Cardiac septum (tissue), 1 donor: ENCODE measurements at regions not wholly inside any gene's neighbourhood (a gene's known extent, or its start where the extent isn't known, plus 50 kb on each side); places are given as distances from the start of the nearest gene placed in this dataset.

ENCODE experiments used
- DNase-seq: peaks from one replicate; pipeline ENCODE4 v3.0.0-alpha.2; 2020; ENCODE audit warnings: low spot score
- intact Hi-C: fragments of 100-400 bp; cut with DNase I; formaldehyde crosslinking; loops from one replicate; pipeline ENCODE4 v1.14.0; 2022
- donor health status: DM: no; HTN: no; CAD: no.

DNA sequence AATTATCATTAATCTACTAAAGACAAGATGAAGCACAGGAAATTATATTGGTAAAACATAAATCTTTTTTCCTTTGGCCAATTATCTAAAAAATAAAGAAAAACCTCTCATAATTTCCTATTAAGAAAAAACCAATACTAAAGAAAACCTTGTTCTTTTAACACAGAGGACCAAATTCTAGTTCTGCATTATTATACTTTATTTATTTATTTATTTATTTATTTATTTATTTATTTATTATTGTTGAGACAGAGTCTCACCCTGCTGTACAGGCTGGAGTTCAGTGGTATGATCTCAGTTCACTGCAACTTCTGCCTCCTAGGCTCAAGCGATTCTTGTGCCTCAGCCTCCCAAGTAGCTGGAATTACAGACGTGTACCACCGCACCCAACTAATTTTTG lies 377.8 kb upstream of the ADAMTS16 start:
- no peak for DNase-seq
- intact Hi-C loops, result no loop called here

DNA sequence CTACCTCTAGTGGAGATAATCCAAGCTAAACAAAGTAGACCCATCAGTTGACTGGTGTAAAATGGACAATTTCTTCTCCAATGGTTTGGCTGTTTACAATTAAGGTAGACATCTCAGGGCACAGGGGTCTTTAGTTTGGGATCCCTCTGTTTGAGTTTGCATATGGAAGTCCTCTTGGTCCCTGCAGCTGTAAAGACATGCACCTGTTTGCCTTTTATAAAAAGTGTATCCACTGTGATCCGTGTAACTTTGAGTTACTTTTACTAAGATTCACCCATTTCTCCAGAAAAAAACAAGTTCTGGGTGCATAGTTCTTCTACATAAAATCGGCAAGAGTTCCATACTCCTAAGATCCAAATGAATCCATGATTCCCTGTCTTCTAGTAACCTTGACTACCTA lies 374.7 kb upstream of the ADAMTS16 start:
- intact Hi-C loops, result no loop called here

DNA sequence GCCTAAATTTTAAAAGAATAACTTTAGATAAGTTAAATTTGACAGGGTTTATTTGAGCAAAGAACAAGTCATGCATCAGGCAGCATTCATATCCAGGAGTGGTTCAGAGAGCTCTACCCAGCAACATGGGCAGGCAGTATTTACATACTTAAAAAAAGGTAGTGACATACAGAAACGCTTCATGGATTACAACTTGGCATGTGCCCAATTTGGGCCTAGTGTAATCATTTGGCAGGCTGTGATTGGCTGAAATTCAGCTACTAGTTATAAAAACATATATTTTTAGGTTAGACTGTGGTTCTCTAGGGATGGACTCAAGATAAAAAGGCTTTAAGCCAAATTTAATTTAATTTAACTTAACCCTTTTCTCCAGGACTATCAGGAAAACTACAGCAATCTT lies 374.0 kb upstream of the ADAMTS16 start:
- intact Hi-C loops, result no loop called here
- DNase-seq, result no peak

More for the DNA sequence above, 374.7 kb upstream of the ADAMTS16 start:
- no peak for DNase-seq

DNA sequence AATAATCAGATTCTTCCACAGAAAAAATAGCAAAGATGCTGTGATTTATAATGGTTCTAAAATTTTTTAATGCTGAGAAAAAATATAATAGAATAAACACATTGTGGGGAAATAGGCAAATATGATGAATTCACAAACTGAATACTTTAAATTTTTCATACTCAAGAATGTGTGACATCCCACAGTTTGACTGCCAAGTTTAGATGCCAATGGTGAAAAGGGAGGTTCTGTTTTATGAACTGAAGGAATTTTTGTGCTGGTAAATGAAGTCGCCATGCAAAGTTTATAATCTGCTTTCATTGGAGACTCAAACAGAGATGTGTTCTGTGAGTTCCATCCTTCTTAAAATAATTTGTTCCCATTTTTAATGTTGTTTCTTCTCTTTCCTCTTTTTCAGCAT lies 367.5 kb upstream of the ADAMTS16 start:
- intact Hi-C loops, result no loop called here

DNA sequence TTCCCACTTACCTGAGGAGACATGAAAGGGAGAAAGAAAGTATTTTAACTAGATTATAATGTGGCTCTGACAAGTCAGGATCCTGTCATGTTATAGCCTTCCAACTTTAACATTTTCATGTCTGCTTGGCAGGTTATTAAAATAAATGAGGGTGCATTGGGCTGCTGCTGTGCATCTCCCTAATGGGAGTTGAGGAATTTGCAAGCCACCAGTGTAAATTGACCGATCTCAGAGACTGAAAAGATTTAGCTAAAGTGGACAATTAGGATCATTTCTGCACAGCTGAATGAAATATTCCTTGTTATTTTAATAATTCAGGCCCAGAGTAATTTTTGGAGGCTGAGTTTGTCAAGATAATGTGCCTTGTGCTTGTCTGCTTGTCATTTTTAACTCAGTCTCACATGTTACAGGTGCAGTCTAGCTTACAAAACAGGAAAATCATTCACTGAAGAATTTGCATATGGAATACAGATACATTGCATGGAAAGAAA lies 366.3 kb upstream of the ADAMTS16 start:
- no peak for DNase-seq
- intact Hi-C loops, result no loop called here

More for the DNA sequence above, 367.5 kb upstream of the ADAMTS16 start:
- no peak for DNase-seq

DNA sequence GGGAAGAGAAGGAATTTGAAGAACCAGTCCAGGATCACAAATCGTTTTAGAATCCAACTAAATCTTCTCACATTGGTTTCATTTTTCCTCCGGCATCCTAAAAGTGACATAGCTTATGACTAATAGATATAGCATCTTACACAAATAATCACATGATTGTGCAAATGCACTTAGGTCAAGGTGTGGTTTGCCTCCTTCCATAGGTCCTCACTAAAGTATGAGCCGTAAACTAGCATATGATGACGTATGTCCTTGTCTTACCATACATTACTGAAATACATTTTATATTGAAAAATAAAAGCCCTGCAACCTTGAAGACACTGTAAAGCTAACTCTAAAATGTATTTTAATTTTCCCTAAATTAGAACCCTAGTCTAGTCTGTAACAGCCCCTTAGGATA lies 362.7 kb upstream of the ADAMTS16 start:
- DNase-seq, result no peak
- intact Hi-C loops, result no loop called here

DNA sequence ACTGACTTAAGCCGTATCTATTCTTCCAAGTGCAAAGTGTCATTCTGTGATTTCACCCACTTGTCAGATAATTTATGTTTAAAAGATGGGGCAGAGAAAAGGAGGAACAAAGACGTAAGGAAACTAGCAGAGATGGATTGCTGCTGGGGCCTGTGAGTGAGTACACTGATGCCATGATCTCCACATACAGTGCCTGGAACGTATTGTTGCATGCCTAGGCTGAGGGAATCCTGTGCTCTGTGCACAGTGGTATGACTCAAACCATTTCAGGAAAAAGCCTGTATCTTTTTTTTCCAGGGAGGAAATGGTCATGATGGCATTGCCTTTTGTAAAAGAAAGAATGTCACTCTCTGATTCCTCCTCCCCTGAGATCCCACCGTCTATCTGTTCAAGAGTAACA lies 359.5 kb upstream of the ADAMTS16 start:
- no peak for DNase-seq
- intact Hi-C loops, result no loop called here

DNA sequence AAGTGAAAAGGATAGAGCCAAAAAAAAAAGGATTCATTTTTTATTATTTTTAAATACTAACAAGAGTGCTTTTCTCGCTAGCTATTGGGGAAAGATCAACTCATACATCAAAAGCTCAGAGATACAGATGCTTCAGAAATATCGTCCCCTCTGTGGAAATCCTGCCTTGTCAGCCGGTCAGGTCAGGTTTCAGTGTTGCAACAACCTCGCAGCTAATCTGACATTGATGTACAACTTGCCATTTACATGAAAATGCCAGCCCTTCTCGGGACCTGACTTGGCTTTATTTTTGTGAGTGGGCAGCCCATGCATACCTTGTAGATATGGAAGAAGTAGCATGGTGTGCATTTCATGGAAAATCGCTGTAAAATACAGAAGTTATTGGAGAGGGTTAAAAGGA lies 358.8 kb upstream of the ADAMTS16 start:
- no peak for DNase-seq
- intact Hi-C loops, result no loop called here

DNA sequence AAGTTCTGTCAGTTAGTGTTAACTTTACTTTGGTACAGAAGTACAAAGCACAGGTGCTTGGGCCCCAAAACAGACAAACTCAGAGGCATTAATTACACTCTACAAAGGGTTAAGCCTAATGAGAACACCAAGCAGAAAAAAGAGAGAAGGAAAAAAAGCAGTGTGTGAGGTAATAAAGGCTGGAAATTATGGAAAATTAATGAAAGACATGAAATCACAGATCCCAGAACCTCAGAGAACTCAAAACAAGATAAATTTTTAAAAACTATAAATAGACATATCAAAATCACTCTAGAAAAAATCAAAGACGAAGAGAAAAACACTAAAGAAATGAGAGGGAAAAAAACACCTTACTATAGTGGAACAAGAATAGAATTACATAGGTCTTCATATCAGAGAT lies 354.2 kb upstream of the ADAMTS16 start:
- DNase-seq, result no peak
- intact Hi-C loops, result no loop called here

DNA sequence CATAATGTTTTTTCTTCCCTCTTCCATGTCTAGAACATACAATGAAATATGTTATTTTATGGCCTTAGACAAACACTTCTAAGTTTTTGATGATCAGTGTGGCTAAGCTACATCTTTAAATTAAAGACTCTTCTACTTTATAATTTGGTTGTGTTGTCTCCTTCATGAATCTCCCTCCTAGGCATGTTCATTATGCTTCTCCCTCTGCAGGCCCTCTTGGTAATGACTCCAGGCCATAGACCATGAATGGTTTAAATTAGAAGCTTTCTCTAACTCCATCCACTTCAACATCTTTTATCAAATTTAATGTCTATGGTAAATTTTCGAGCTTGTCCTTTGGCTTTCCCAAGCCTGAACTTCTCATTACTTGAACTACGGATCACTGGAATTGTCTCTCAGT lies 342.7 kb upstream of the ADAMTS16 start:
- intact Hi-C loops, result no loop called here
- no peak for DNase-seq

DNA sequence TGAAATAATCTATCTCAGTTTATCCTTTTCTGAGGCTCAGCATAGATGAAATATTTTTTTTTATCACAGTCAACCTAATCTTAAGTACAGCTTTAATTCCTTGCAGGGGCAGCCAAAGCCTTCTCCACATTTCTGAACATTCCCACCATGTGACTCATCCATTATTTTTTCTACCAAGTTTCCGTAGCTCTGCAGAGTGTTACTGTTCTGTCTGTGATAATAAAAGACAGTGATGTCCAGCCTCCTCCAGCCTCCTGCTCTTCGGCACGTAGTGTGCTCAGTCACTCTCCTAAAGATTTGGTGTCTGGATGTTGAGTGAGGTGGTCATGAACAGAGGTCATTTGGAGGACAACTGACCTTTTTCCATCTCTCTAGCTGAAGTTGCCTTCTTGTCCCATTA lies 338.1 kb upstream of the ADAMTS16 start:
- DNase-seq, result no peak
- intact Hi-C loops, result no loop called here

DNA sequence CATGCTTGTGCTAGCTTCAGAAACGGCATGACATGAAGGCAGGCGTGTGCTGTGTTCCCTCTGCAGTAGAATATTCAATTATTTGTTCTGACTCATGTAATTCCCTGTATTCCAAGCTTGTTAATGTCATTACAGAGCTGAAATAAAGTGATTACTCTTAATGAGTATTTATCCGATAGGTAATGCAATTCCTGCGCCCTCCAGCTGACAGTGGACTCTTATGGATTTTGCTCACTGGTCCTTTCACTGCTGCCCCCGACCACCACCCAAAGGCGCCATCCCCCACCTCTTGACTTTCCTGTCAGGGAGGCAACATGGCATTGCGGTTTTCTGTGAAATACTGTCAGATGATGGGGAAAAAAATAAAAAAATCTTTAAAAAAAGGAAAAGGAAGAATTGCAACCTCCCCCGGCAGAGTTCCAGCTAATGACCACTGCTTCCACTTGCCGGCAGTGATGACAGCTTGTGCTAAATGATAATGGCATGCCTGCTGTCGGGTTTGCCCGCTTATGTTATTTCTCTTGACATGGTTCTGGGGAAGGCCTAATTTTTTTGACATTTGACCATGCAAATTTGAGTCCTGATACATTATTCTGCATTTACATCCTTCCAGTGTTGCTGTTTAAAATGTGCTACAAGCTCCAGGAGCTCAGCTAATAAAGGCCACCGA lies 335.3 kb upstream of the ADAMTS16 start:
- no peak for DNase-seq
- intact Hi-C loops, result no loop called here

DNA sequence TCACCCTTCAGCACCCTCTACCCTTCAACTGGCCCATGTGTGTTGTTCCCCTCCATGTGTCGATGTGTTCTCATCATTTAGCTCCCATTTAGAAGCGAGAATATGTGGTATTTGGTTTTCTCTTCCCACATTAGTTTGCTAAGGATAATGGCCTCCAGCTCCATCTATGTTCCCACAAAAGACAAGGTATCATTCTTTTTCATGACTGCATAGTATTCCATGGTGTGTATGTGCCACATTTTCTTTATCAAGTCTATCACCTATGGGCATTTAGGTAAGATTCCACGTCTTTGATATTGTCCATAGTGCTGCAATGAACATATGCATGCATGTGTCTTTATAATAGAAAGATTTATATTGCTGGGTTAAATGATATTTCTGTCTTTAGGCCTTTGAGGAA lies 325.1 kb upstream of the ADAMTS16 start:
- intact Hi-C loops, result no loop called here

DNA sequence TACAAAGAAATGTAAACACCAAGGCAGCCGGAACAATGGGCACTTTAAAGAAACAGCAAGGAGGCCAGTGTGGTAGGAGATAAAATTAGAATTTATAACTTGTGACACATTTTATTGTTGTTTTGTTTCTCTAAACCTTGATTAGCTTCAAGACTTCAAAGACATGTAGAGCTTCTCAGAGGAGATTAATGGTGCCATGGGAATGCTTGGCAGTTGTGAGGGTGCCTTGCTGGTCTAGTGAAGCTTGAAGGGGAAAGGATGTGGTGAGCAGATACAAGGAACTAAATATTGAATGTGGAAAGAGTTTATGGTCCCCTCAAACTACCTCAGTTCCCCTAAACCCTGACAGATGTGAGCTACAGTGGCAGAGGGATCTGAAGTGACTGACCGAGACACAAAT lies 322.4 kb upstream of the ADAMTS16 start:
- intact Hi-C loops, result no loop called here
- DNase-seq, result no peak

More for the DNA sequence above, 325.1 kb upstream of the ADAMTS16 start:
- DNase-seq, result no peak

DNA sequence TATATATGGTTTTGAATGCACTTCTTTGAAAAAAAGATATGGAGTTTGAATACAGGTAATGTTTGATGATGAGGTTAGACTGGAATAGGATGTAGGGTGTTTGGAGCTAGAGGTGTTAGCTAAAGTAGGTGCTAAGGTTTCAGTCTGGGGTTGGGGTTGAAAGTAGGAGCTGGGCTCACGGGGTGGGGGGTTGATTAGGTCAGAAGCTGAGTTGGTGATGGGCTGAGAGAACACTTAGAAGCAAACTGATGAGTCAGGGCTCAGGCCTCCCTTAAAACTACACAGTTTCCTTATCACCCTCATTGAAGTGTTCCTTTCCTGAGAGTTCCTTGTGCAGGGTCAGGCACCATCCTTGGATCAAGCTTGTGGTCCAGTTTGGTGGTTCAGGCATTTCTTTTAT lies 308.8 kb upstream of the ADAMTS16 start:
- no peak for DNase-seq
- intact Hi-C loops, result no loop called here

DNA sequence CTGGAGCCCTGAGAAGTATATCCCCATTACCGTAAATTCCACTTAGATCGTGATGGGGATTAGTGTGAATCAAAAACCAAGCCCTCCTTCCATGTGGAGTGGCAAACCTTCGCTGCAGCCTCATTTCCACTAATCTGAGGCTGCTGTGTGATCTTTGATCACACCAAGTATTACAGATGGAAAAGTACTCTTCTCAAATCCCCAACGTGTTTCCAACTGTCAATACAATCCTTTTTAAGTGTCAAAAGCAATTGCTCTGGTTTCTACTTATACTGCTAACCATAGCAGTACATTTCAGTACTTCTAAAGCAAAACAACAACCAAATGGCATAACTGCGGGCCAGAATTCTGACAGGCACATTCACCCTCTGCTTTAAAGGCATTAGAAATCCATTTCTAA lies 307.7 kb upstream of the ADAMTS16 start:
- no peak for DNase-seq
- intact Hi-C loops, result no loop called here

DNA sequence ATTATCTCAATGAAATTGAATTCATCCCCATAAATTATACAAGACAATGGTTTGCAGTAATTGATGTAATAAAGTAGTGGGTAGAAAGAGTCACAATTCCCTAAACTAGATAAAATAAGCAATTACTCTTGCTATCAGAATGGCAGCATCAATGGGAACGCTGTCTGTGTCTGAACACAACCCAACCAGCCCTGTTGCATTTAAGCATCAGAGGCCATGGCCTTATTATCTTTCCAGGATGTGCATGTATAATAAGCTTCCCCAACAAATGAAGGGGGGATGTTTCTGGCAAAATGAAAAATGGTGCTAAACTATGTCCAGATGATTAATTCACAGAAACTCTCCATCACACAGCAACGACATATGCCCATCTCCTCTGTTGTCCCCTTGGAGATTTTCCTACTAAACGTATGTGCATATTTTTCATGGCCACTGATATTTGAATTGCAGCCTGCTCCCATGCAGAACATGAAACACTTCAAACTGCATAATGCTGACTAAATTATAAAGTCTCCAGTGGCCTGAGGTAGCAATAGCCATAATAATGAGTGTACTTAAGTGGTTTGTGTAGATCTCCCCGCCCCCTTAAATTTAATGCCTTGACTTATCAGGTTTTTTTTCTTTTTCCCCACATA lies 306.9 kb upstream of the ADAMTS16 start:
- intact Hi-C loops, result no loop called here
- no peak for DNase-seq

DNA sequence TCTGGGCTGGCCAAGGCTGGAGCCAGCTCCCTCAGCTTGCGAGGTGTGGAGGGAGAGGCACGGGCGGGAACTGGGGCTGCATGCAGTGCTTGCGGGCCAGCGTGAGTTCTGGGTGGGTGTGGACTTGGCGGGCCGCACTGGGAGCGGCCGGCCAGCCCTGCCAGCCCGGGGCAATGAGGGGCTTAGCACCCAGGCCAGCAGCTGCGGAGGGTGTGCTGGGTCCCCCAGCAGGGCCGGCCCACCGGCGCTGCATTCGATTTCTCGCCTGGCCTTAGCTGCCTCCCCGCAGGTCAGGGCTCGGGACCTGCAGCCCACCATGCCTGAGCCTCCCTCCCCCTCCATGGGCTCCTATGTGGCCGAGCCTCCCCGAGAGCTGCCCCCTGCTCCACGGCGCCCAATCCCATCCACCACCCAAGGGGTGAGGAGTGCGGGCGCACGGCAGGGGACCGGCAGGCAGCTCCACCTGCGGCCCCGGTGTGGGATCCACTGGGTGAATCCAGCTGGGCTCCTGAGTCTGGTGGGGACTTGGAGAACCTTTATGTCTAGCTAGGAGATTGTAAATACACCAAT lies 302.6 kb upstream of the ADAMTS16 start:
- intact Hi-C loops, result no loop called here
- no peak for DNase-seq

DNA sequence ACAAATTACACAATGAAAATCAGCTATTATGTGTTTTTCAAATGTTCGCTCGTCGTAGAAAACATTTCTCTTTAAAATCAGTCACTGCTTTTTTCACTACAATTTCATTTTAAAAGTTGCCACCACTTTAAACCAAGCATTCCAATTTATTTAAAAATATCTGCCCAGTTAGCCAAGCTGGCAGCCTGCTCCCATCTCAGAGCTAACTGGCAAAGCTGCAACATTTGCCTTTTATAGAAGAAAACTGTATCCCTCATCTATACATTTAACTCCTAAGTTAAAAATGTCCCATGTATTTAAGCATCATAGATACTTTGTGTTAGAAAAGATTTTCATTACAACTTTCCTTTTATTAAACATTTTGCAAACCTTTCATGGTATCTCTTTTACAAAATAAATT lies 294.9 kb upstream of the ADAMTS16 start:
- no peak for DNase-seq
- intact Hi-C loops, result no loop called here

DNA sequence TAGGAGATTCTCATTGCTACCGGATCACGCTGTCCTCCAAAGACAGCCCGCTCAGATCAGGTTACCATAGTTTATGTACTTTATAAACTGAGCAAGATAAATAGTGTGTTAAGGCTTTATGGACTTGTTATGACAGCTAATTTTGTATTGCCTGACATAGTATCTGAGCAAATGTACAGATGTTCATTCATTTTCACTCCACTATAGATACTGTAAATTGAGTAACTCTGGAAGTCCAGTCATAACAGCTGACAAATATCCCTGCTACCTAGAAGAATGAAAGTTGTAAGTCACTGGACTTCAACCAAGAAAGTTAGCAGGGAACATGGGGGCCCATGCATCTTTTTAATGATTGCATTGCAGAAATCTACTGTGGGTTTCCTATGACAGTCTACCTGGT lies 292.4 kb upstream of the ADAMTS16 start:
- intact Hi-C loops, result no loop called here

DNA sequence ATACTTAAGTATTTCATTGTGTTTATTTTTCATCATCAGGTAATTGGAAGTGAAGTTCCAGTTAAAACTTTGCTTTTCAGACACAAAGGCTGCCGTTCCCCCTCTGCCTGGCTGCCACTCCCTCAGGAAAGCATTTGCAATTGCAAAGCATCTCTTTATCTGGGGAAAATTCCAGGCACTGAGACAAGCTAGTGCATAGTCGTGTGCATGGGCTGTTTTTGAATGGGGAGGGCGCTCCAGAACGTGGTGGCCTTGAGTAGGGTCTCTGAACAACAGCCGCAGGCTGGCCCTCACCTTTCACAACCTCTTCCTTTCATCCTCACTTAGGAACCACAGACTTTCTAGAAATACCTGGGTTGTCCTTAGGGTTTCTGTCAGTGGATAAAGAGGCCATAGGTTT lies 285.1 kb upstream of the ADAMTS16 start:
- DNase-seq, result no peak
- intact Hi-C loops, result no loop called here

More for the DNA sequence above, 292.4 kb upstream of the ADAMTS16 start:
- no peak for DNase-seq
